GM19023 (cell line): ENCODE measurements at regions not wholly inside any gene's neighbourhood (a gene's known extent, or its start where the extent isn't known, plus 50 kb on each side); places are given as distances from the start of the nearest gene placed in this dataset.

Experiments
- ATAC-seq: cut with Tn5 transposase; IDR thresholded peaks from one replicate; pipeline ENCODE4 v1.9.1; 2021; ENCODE audit warnings: mild to moderate bottlenecking, moderate library complexity; ENCODE audit not compliant: unreplicated experiment

- ATAC-seq, result no peak
These were observed 561.9 kb upstream of the DCC start for GRCh38 chr18:51778115-51778514.

- ATAC-seq, result no peak
These were observed 550.1 kb upstream of the DCC start for GRCh38 chr18:51789871-51790270.

GRCh38 chr18:51801514-51801913 lies 538.5 kb upstream of the DCC start:
- ATAC-seq, result no peak

GRCh38 chr18:51802569-51803428 lies 537.2 kb upstream of the DCC start:
- no peak for ATAC-seq

GRCh38 chr18:51807336-51807735 lies 532.7 kb upstream of the DCC start:
- no peak for ATAC-seq

GRCh38 chr18:51811883-51812282 lies 528.1 kb upstream of the DCC start:
- peak; percentile 77 for ATAC-seq

- ATAC-seq, result no peak
These were observed 526.3 kb upstream of the DCC start for GRCh38 chr18:51813740-51814139.

- ATAC-seq, result no peak
These were observed 518.4 kb upstream of the DCC start for GRCh38 chr18:51821610-51822009.

GRCh38 chr18:51824746-51825145 lies 515.3 kb upstream of the DCC start:
- no peak for ATAC-seq

- ATAC-seq, result no peak
These were observed 506.1 kb upstream of the DCC start for GRCh38 chr18:51833850-51834249.

- ATAC-seq, result no peak
These were observed 491.3 kb upstream of the DCC start for GRCh38 chr18:51848702-51849101.

GRCh38 chr18:51852681-51853080 lies 487.3 kb upstream of the DCC start:
- ATAC-seq, result no peak

GRCh38 chr18:51857989-51858388 lies 482.0 kb upstream of the DCC start:
- ATAC-seq, result no peak

GRCh38 chr18:51861046-51861445 lies 479.0 kb upstream of the DCC start:
- no peak for ATAC-seq

GRCh38 chr18:51862051-51862715 lies 477.8 kb upstream of the DCC start:
- ATAC-seq, result no peak

- ATAC-seq, result no peak
These were observed 475.6 kb upstream of the DCC start for GRCh38 chr18:51864219-51864965.

- no peak for ATAC-seq
These were observed 474.5 kb upstream of the DCC start for GRCh38 chr18:51865538-51865937.

- ATAC-seq, result no peak
These were observed 472.2 kb upstream of the DCC start for GRCh38 chr18:51867767-51868166.

GRCh38 chr18:51878724-51879123 lies 461.3 kb upstream of the DCC start:
- ATAC-seq, result no peak

- no peak for ATAC-seq
These were observed 460.7 kb upstream of the DCC start for GRCh38 chr18:51879329-51879728.

GRCh38 chr18:51881394-51881793 lies 458.6 kb upstream of the DCC start:
- ATAC-seq, result no peak

GRCh38 chr18:51884039-51884438 lies 456.0 kb upstream of the DCC start:
- ATAC-seq, result no peak
